ENCODE measurements at regions not wholly inside any gene's neighbourhood (a gene's known extent, or its start where the extent isn't known, plus 50 kb on each side); places are given as distances from the start of the nearest gene placed in this dataset.

GRCh38 chr16:87165885-87166284 is 151.3 kb downstream of the C16orf95 start:
- Histone ChIP-seq H3K4me1 (ENCODE audit: control insufficient read depth in 2 of 2, insufficient read depth in 1 of 2, low read depth in 1 of 2, low read length in 2 of 2) (no peaks in the 10 kb centered on the region), H2AK5ac (ENCODE audit: low read depth, low read length) (no peak overlapping the region), H3K9ac (ENCODE audit: low read depth, low read length, poor library complexity) (no peak overlapping the region), H2BK12ac (ENCODE audit: low read length) (no peak overlapping the region), H2BK5ac (ENCODE audit: low read length) (no peak overlapping the region), H2AFZ (ENCODE audit: low read length) (no peak overlapping the region), H4K91ac (ENCODE audit: low read depth, low read length, poor library complexity) (no peak overlapping the region), H3K23ac (ENCODE audit: low read depth, low read length, poor library complexity) (no peak overlapping the region), H3K79me1 (ENCODE audit: low read depth, low read length) (no peaks in the 10 kb centered on the region), H3K27me3 (ENCODE audit: control insufficient read depth in 3 of 3, insufficient read depth in 3 of 3, low read depth in 1 of 3, low read length in 3 of 3) (no peaks in the 10 kb centered on the region), H2BK15ac (ENCODE audit: low read length) (no peak overlapping the region), H3K4ac (ENCODE audit: low read length) (no peak overlapping the region), H3K14ac (ENCODE audit: low read length) (no peak overlapping the region), H3K4me3 (ENCODE audit: low read length in 2 of 2) (no peak overlapping the region), H3K4me2 (ENCODE audit: insufficient read depth, low read length, poor library complexity, severe bottlenecking) (no peak overlapping the region), H3K9me3 (replicated peaks in 1 of 2; ENCODE audit: control insufficient read depth in 2 of 2, insufficient read depth in 1 of 2, low read depth in 1 of 2, low read length in 2 of 2) (no peaks in the 10 kb centered on the region), H2BK120ac (ENCODE audit: low read depth, low read length) (no peak overlapping the region), H3K27ac (replicated peaks; ENCODE audit: low read length) (no peak overlapping the region), H3K18ac (ENCODE audit: low read length) (no peak overlapping the region), H3K36me3 (replicated peaks in 1 of 2; ENCODE audit: control insufficient read depth in 2 of 2, insufficient read depth in 2 of 2, low read length in 2 of 2) (no peaks in the 10 kb centered on the region), H4K8ac (ENCODE audit: low read depth, low read length) (no peak overlapping the region)
- no CpG with 5 or more reads among the region's 9 CpGs for WGBS, 2 donors (ENCODE audit: extremely low coverage in 2 of 2, insufficient read length in 2 of 2, insufficient replicate concordance in 1 of 2)
- DNase-seq (ENCODE audit: low spot score), result no peak

DNA sequence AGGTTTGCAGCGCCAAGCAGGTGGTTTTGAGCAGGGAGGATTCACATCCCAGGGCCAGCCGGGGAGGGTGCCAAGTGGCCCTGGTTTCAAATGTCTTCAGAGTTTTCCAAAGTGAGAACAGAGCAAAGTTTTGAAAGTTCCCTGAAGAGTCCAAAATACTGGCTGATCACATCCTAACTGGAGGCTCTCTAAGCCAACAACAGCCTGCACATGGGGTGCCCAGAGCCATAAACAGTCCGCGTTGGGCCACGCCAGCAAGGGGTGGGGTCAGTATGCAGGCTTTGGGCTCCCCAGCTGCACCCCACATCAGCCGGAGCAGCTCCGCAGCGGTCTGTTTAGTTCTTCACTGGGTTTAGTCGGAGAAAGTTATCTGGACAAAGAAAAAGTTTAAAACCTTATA is 150.9 kb downstream of the C16orf95 start:
- H2BK5ac ChIP-seq (ENCODE audit: low read length), result no peak overlapping the region
- H2BK120ac ChIP-seq (ENCODE audit: low read depth, low read length), result no peak overlapping the region
- H3K4me3 ChIP-seq (ENCODE audit: low read length in 2 of 2), result no peak overlapping the region
- H2BK12ac ChIP-seq (ENCODE audit: low read length), result no peak overlapping the region
- H2AK5ac ChIP-seq (ENCODE audit: low read depth, low read length), result no peak overlapping the region
- H3K14ac ChIP-seq (ENCODE audit: low read length), result no peak overlapping the region
- no peaks in the 10 kb centered on the region for H3K36me3 ChIP-seq (replicated peaks in 1 of 2; ENCODE audit: control insufficient read depth in 2 of 2, insufficient read depth in 2 of 2, low read length in 2 of 2)
- H3K27me3 ChIP-seq (ENCODE audit: control insufficient read depth in 3 of 3, insufficient read depth in 3 of 3, low read depth in 1 of 3, low read length in 3 of 3), result no peaks in the 10 kb centered on the region
- H4K91ac ChIP-seq (ENCODE audit: low read depth, low read length, poor library complexity), result no peak overlapping the region
- WGBS, 2 donors (ENCODE audit: extremely low coverage in 2 of 2, insufficient read length in 2 of 2, insufficient replicate concordance in 1 of 2), result no CpG with 5 or more reads among the region's 9 CpGs
- H3K4me2 ChIP-seq (ENCODE audit: insufficient read depth, low read length, poor library complexity, severe bottlenecking), result no peak overlapping the region
- no peak overlapping the region for H3K27ac ChIP-seq (replicated peaks; ENCODE audit: low read length)
- H3K79me1 ChIP-seq (ENCODE audit: low read depth, low read length), result no peaks in the 10 kb centered on the region
- H3K4me1 ChIP-seq (ENCODE audit: control insufficient read depth in 2 of 2, insufficient read depth in 1 of 2, low read depth in 1 of 2, low read length in 2 of 2), result no peaks in the 10 kb centered on the region
- DNase-seq (ENCODE audit: low spot score), result no peak
- H3K18ac ChIP-seq (ENCODE audit: low read length), result no peak overlapping the region
- no peak overlapping the region for H2BK15ac ChIP-seq (ENCODE audit: low read length)
- no peak overlapping the region for H3K23ac ChIP-seq (ENCODE audit: low read depth, low read length, poor library complexity)
- no peak overlapping the region for H3K4ac ChIP-seq (ENCODE audit: low read length)
- no peak overlapping the region for H4K8ac ChIP-seq (ENCODE audit: low read depth, low read length)
- no peak overlapping the region for H3K9ac ChIP-seq (ENCODE audit: low read depth, low read length, poor library complexity)
- no peak overlapping the region for H2AFZ ChIP-seq (ENCODE audit: low read length)
- H3K9me3 ChIP-seq (replicated peaks in 1 of 2; ENCODE audit: control insufficient read depth in 2 of 2, insufficient read depth in 1 of 2, low read depth in 1 of 2, low read length in 2 of 2), result no peaks in the 10 kb centered on the region

- Histone ChIP-seq H2AK5ac (ENCODE audit: low read depth, low read length) (no peak overlapping the region), H4K91ac (ENCODE audit: low read depth, low read length, poor library complexity) (no peak overlapping the region), H3K4me2 (ENCODE audit: insufficient read depth, low read length, poor library complexity, severe bottlenecking) (no peak overlapping the region), H2BK5ac (ENCODE audit: low read length) (no peak overlapping the region), H3K4me1 (ENCODE audit: control insufficient read depth in 2 of 2, insufficient read depth in 1 of 2, low read depth in 1 of 2, low read length in 2 of 2) (peaks cover 0 to 2% of the 10 kb centered on the region in 2 donors), H3K4me3 (ENCODE audit: low read length in 2 of 2) (no peak overlapping the region), H3K9me3 (replicated peaks in 1 of 2; ENCODE audit: control insufficient read depth in 2 of 2, insufficient read depth in 1 of 2, low read depth in 1 of 2, low read length in 2 of 2) (peaks cover 0 to 4% of the 10 kb centered on the region in 2 donors), H2BK15ac (ENCODE audit: low read length) (no peak overlapping the region), H2AFZ (ENCODE audit: low read length) (no peak overlapping the region), H2BK120ac (ENCODE audit: low read depth, low read length) (no peak overlapping the region), H4K8ac (ENCODE audit: low read depth, low read length) (no peak overlapping the region), H2BK12ac (ENCODE audit: low read length) (no peak overlapping the region), H3K9ac (ENCODE audit: low read depth, low read length, poor library complexity) (no peak overlapping the region), H3K4ac (ENCODE audit: low read length) (no peak overlapping the region), H3K79me1 (ENCODE audit: low read depth, low read length) (peaks cover 3% of the 10 kb centered on the region), H3K18ac (ENCODE audit: low read length) (no peak overlapping the region), H3K27ac (replicated peaks; ENCODE audit: low read length) (no peak overlapping the region), H3K14ac (ENCODE audit: low read length) (no peak overlapping the region), H3K23ac (ENCODE audit: low read depth, low read length, poor library complexity) (no peak overlapping the region), H3K36me3 (replicated peaks in 1 of 2; ENCODE audit: control insufficient read depth in 2 of 2, insufficient read depth in 2 of 2, low read length in 2 of 2) (no peaks in the 10 kb centered on the region), H3K27me3 (ENCODE audit: control insufficient read depth in 3 of 3, insufficient read depth in 3 of 3, low read depth in 1 of 3, low read length in 3 of 3) (no peaks in the 10 kb centered on the region)
- no peak for DNase-seq (ENCODE audit: low spot score)
- WGBS, 2 donors (ENCODE audit: extremely low coverage in 2 of 2, insufficient read length in 2 of 2, insufficient replicate concordance in 1 of 2), result no CpG with 5 or more reads among the region's 1 CpG
These were observed 150.3 kb downstream of the C16orf95 start for GRCh38 chr16:87166934-87167333.

DNA sequence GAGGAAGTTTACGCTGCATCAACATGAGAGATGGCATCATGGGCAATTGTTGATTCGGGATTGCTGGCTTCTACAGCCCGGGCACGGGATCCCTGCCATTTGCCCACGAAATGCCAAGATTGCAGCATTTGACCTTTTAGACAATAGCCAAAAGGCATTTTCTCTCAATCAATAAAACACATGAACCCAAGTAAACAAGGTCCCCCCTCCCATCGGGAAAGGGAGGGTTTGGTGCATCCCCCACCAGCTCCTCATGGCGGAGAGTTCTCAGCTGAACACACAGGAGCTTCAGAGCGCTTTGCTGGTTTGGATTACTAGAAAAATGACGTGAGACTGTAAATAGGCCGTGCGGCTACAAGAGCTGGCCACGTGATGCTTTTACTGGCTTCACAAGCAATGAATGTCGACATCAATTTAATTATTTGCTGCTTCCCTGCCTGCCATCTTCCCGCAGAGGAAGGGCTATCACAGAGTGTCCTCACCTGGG is 147.6 kb downstream of the C16orf95 start:
- H3K79me1 ChIP-seq (ENCODE audit: low read depth, low read length), result peaks cover 3% of the 10 kb centered on the region
- no peak overlapping the region for H3K9ac ChIP-seq (ENCODE audit: low read depth, low read length, poor library complexity)
- no peak overlapping the region for H2BK12ac ChIP-seq (ENCODE audit: low read length)
- H2BK120ac ChIP-seq (ENCODE audit: low read depth, low read length), result no peak overlapping the region
- no peak for DNase-seq (ENCODE audit: low spot score)
- H2BK5ac ChIP-seq (ENCODE audit: low read length), result no peak overlapping the region
- H2BK15ac ChIP-seq (ENCODE audit: low read length), result no peak overlapping the region
- H3K4ac ChIP-seq (ENCODE audit: low read length), result no peak overlapping the region
- no peak overlapping the region for H3K14ac ChIP-seq (ENCODE audit: low read length)
- H2AFZ ChIP-seq (ENCODE audit: low read length), result no peak overlapping the region
- H2AK5ac ChIP-seq (ENCODE audit: low read depth, low read length), result no peak overlapping the region
- H3K9me3 ChIP-seq (replicated peaks in 1 of 2; ENCODE audit: control insufficient read depth in 2 of 2, insufficient read depth in 1 of 2, low read depth in 1 of 2, low read length in 2 of 2), result peaks cover 0 to 4% of the 10 kb centered on the region in 2 donors
- H4K91ac ChIP-seq (ENCODE audit: low read depth, low read length, poor library complexity), result no peak overlapping the region
- no peak overlapping the region for H3K4me2 ChIP-seq (ENCODE audit: insufficient read depth, low read length, poor library complexity, severe bottlenecking)
- no CpG with 5 or more reads among the region's 14 CpGs for WGBS, 2 donors (ENCODE audit: extremely low coverage in 2 of 2, insufficient read length in 2 of 2, insufficient replicate concordance in 1 of 2)
- H3K27me3 ChIP-seq (ENCODE audit: control insufficient read depth in 3 of 3, insufficient read depth in 3 of 3, low read depth in 1 of 3, low read length in 3 of 3), result no peaks in the 10 kb centered on the region
- H3K4me1 ChIP-seq (ENCODE audit: control insufficient read depth in 2 of 2, insufficient read depth in 1 of 2, low read depth in 1 of 2, low read length in 2 of 2), result peaks cover 0 to 2% of the 10 kb centered on the region in 2 donors
- no peak overlapping the region for H3K18ac ChIP-seq (ENCODE audit: low read length)
- no peak overlapping the region for H3K23ac ChIP-seq (ENCODE audit: low read depth, low read length, poor library complexity)
- no peak overlapping the region for H3K4me3 ChIP-seq (ENCODE audit: low read length in 2 of 2)
- H3K36me3 ChIP-seq (replicated peaks in 1 of 2; ENCODE audit: control insufficient read depth in 2 of 2, insufficient read depth in 2 of 2, low read length in 2 of 2), result no peaks in the 10 kb centered on the region
- no peak overlapping the region for H4K8ac ChIP-seq (ENCODE audit: low read depth, low read length)
- H3K27ac ChIP-seq (replicated peaks; ENCODE audit: low read length), result no peak overlapping the region
